ENCODE measurements at regions not wholly inside any gene's neighbourhood (a gene's known extent, or its start where the extent isn't known, plus 50 kb on each side); places are given as distances from the start of the nearest gene placed in this dataset.

DNA sequence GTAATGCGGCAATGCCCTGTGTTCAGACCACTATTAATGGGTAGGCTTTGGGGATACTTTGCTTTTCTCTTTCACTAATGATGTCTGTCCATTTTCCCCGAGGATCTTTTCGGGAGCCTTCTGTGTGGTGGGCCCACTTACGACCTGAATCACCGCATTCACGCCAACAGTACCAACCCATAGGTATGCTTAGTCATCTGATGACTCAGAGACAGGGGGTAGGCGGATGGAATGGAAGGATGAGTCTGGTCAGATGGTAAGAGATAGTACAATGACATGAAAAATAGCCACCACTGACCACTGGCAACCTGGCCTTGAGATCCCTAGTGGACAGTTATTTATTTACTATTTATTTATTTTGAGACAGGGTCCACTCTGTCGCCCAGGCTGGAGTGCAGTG, 76.0 kb upstream of the DHRSX start:
- Histone ChIP-seq H2AFZ (ENCODE audit: low read depth, low read length) (no peak overlapping the region), H3K27me3 (ENCODE audit: insufficient read depth, low read depth, low read length) (no peaks in the 10 kb centered on the region), H3K4me3 (ENCODE audit: low read length) (no peak overlapping the region), H3K79me2 (replicated peaks; ENCODE audit: insufficient read depth, low read length) (peaks cover 25% of the 10 kb centered on the region), H3K36me3 (ENCODE audit: insufficient read depth, low read length) (no peaks in the 10 kb centered on the region), H3K9ac (ENCODE audit: low read length) (no peak overlapping the region), H3F3A (ENCODE audit: insufficient read depth, low read length, poor library complexity, severe bottlenecking) (no peaks in the 10 kb centered on the region), H3K27ac (ENCODE audit: low read length) (no peak overlapping the region), H3K4me2 (ENCODE audit: low read length) (no peak overlapping the region), H3K9me2 (ENCODE audit: insufficient read depth, low read length) (no peaks in the 10 kb centered on the region), H3K9me3 (ENCODE audit: low read length) (no peaks in the 10 kb centered on the region), H4K20me1 (ENCODE audit: insufficient read depth) (no peaks in the 10 kb centered on the region)
- TF ChIP-seq POLR2AphosphoS5 (IDR thresholded peaks at IDR 0.05) (no peak), EZH2 (IDR thresholded peaks at IDR 0.05; ENCODE audit: borderline replicate concordance, insufficient read depth, low read length, poor library complexity, severe bottlenecking) (no peak), EP300 (conservative IDR thresholded peaks at IDR 0.05; ENCODE audit: poor library complexity, severe bottlenecking) (no peak), MXI1 (conservative IDR thresholded peaks at IDR 0.05; ENCODE audit: poor library complexity, severe bottlenecking) (no peak), SMC3 (conservative IDR thresholded peaks at IDR 0.05; ENCODE audit: poor library complexity) (no peak)
- TF ChIP-seq, protein P1, sequence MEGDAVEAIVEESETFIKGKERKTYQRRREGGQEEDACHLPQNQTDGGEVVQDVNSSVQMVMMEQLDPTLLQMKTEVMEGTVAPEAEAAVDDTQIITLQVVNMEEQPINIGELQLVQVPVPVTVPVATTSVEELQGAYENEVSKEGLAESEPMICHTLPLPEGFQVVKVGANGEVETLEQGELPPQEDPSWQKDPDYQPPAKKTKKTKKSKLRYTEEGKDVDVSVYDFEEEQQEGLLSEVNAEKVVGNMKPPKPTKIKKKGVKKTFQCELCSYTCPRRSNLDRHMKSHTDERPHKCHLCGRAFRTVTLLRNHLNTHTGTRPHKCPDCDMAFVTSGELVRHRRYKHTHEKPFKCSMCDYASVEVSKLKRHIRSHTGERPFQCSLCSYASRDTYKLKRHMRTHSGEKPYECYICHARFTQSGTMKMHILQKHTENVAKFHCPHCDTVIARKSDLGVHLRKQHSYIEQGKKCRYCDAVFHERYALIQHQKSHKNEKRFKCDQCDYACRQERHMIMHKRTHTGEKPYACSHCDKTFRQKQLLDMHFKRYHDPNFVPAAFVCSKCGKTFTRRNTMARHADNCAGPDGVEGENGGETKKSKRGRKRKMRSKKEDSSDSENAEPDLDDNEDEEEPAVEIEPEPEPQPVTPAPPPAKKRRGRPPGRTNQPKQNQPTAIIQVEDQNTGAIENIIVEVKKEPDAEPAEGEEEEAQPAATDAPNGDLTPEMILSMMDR (IDR thresholded peaks at IDR 0.05; ENCODE audit: poor library complexity, severe bottlenecking): no peak
- TF ChIP-seq, protein P2, sequence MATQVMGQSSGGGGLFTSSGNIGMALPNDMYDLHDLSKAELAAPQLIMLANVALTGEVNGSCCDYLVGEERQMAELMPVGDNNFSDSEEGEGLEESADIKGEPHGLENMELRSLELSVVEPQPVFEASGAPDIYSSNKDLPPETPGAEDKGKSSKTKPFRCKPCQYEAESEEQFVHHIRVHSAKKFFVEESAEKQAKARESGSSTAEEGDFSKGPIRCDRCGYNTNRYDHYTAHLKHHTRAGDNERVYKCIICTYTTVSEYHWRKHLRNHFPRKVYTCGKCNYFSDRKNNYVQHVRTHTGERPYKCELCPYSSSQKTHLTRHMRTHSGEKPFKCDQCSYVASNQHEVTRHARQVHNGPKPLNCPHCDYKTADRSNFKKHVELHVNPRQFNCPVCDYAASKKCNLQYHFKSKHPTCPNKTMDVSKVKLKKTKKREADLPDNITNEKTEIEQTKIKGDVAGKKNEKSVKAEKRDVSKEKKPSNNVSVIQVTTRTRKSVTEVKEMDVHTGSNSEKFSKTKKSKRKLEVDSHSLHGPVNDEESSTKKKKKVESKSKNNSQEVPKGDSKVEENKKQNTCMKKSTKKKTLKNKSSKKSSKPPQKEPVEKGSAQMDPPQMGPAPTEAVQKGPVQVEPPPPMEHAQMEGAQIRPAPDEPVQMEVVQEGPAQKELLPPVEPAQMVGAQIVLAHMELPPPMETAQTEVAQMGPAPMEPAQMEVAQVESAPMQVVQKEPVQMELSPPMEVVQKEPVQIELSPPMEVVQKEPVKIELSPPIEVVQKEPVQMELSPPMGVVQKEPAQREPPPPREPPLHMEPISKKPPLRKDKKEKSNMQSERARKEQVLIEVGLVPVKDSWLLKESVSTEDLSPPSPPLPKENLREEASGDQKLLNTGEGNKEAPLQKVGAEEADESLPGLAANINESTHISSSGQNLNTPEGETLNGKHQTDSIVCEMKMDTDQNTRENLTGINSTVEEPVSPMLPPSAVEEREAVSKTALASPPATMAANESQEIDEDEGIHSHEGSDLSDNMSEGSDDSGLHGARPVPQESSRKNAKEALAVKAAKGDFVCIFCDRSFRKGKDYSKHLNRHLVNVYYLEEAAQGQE (IDR thresholded peaks at IDR 0.05; ENCODE audit: borderline replicate concordance): no peak

DNA sequence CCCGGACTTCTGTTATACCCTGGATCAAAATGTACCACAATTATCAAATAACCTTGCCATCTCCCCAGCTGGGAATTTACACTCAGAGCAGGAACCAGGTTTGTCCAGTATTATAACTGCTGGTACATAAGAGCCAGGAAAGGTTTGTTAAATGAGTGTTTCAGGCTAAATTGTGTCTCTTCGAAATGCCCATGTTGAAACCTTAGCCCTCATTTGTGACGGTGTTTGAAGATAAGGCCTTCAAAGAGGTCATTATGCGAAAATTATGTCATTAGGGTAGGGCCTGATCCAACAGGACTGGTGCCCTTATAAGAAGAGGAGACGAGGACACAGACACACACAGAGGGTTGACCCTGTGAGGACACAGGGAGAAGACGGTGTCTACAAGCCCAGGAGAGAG, 73.5 kb upstream of the DHRSX start:
- peaks cover under 1% of the 10 kb centered on the region for H3K79me2 ChIP-seq (replicated peaks; ENCODE audit: insufficient read depth, low read length)
- H3K9me3 ChIP-seq (ENCODE audit: low read length): no peaks in the 10 kb centered on the region
- no peak overlapping the region for H3K4me3 ChIP-seq (ENCODE audit: low read length)
- H3K36me3 ChIP-seq (ENCODE audit: insufficient read depth, low read length): no peaks in the 10 kb centered on the region
- H3K9ac ChIP-seq (ENCODE audit: low read length): no peak overlapping the region
- H3K27me3 ChIP-seq (ENCODE audit: insufficient read depth, low read depth, low read length): no peaks in the 10 kb centered on the region
- no peak overlapping the region for H3K27ac ChIP-seq (ENCODE audit: low read length)
- TF ChIP-seq EP300 (conservative IDR thresholded peaks at IDR 0.05; ENCODE audit: poor library complexity, severe bottlenecking) (no peak), POLR2AphosphoS5 (IDR thresholded peaks at IDR 0.05) (no peak), RAD21 (conservative IDR thresholded peaks at IDR 0.05) (no peak), EZH2 (IDR thresholded peaks at IDR 0.05; ENCODE audit: borderline replicate concordance, insufficient read depth, low read length, poor library complexity, severe bottlenecking) (no peak), TAF1 (IDR thresholded peaks at IDR 0.05; ENCODE audit: low read depth) (no peak), SMC3 (conservative IDR thresholded peaks at IDR 0.05; ENCODE audit: poor library complexity) (no peak), MXI1 (conservative IDR thresholded peaks at IDR 0.05; ENCODE audit: poor library complexity, severe bottlenecking) (no peak)
- TF ChIP-seq, protein P2 (IDR thresholded peaks at IDR 0.05; ENCODE audit: borderline replicate concordance): no peak
- TF ChIP-seq, protein P1 (IDR thresholded peaks at IDR 0.05; ENCODE audit: poor library complexity, severe bottlenecking): no peak
- no peaks in the 10 kb centered on the region for H3K9me2 ChIP-seq (ENCODE audit: insufficient read depth, low read length)
- H3F3A ChIP-seq (ENCODE audit: insufficient read depth, low read length, poor library complexity, severe bottlenecking): no peaks in the 10 kb centered on the region
- no peaks in the 10 kb centered on the region for H4K20me1 ChIP-seq (ENCODE audit: insufficient read depth)
- H2AFZ ChIP-seq (ENCODE audit: low read depth, low read length): no peak overlapping the region
- no peak overlapping the region for H3K4me2 ChIP-seq (ENCODE audit: low read length)
